Muscle of arm (tissue), 1 donor: ENCODE measurements at regions not wholly inside any gene's neighbourhood (a gene's known extent, or its start where the extent isn't known, plus 50 kb on each side); places are given as distances from the start of the nearest gene placed in this dataset.
"Not testable (repeated sequence)": the region's sequence is repeated elsewhere in the genome, so short reads cannot be mapped to it uniquely, and the experiment has no call there.

Experiments used
- DNase-seq: peaks from one replicate; pipeline ENCODE4 v3.0.0-alpha.2; 2013

DNA sequence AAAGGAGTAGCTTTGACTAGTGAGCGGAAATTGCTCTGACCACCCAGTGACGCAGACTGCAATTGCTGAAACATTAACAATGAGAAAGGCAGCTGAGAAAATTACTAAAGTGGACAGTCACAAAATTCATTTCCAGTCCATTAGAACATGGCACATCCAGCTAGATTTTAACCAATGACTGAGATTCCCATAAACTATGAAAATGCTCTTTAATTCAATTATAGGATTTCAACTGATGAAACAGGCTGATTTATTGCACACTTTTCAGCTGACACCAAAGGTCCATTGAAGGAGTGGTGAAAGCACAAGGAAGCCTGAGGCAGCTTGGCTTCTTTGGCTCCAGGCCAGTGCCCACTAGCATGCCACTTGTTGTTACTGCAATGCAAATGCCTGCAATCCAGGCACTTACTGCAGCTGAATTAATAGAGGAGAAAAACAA is 933.4 kb downstream of the SLITRK6 start:
- no peak for DNase-seq

DNA sequence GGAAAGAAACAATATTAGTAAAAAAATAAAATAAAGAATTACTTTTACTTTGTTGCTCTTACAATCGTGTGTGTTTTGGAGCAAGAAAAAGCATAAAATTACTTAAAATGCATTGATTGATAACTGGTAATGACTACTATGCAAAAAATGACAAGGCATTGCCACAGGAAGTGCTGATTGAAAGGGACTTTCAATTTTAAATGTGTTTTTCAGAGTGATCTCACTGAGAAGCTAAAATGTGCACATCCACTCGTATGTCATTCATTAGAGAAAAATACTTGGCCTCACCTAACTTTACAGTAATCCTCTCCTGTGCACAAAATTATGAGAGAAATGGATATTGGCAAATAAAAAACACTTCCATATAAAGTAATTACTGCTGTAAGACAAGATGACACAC is 934.9 kb downstream of the SLITRK6 start:
- no peak for DNase-seq

DNA sequence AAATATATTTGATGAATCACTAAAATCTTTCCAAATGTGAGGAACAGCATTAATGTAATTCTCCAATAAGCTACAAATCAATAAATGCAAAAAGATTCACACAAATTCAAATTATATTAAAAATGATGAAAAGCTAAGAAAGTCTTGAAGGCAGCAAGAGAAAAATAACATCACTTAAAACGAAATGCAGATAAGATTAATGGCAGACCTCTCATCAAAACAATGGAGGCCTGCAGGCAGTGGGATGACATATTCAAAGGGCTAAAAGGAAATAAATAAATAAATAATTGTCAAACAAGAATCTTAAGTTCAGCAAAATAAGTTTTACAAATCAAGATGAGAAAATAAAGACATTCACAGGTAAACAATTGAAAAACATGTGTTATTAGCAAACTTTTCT is 952.1 kb downstream of the SLITRK6 start:
- DNase-seq = no peak

DNA sequence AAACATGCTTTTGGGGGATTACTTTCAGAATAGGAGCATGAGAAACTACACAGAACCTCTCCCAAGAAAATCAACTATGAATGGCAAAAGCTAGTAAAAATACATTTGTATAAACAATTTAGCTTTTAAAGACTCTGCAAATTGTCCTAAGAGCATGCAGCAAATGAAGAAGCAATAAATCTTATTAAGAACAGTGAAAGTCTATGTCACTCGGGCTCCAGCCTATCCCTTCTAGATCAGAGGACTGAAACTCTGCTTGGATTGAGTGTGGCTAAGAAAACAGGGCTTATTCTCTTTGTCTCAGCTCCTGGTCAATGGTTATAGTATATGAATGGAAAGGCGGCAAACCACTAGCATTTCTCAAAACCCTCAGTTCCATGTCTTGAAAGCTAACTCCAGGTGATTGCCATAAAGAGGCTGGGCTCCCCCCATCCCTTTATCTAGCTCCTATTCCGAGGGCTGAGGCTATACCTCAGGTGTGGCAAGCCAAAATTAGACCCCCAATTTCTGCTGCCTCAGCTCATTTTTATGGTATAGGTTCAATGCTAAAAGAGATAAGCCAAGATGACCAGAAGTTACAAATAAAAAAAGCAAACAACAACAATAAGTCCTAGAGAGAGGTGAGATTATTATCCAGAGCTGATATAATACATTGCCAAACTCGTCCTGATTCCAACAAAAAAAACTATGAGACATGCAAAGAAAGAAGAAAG is 953.2 kb downstream of the SLITRK6 start:
- no peak for DNase-seq

DNA sequence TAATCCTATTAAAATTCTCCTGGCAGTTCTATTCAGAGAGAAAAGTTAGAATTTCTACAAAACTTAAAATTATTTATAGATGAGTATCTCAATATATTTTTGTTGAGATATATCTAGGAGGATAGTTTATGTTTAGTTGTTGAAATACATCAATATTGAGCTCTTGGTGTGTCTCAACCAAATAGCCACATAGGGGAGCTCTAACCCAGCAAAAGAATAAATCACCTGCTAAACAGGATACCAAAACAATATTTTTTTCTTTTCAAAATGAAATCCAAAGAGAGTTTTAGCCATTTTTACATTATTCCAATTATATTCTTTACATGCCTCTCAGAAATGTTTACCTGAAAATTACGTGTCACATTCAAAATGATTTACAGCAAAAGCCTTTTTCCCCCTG is 954.7 kb downstream of the SLITRK6 start:
- no peak for DNase-seq

DNA sequence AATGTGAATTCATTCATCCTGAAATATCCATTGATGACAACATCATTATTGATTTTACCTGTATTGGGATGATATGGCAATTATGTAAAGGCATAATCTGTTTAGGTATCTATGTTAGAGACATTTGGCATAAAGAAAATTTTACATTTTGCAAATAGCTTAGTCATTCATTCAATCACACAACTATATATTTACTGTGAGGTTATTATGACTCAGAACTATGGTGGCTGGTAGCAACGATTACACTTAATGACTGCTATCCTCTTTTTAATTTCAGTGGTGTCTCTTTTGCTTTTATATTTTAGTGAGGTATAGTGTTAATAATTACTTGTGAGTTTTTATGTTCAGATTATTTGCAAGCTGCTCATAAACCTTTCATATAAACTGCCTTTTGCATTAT is 955.9 kb downstream of the SLITRK6 start:
- DNase-seq = no peak

DNA sequence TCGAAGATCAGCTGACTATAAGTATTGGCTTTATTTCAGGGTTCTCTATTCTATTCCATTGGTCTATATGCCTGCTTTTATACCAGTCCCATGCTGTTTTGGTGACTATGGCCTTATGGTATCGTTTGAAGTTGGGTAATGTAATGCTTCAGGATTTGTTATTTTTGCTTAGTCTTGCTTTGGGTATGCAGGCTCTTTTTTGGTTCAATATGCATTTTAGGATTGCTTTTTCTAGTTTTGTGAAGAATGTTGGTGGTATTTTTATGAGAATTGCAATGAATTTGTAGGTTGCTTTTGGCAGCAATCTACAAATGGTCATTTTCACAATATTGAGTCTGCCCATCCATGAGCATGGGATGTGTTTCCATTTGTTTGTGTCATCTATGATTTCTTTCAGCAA is 951.9 kb upstream of the SLITRK1 start:
- DNase-seq = no peak

DNA sequence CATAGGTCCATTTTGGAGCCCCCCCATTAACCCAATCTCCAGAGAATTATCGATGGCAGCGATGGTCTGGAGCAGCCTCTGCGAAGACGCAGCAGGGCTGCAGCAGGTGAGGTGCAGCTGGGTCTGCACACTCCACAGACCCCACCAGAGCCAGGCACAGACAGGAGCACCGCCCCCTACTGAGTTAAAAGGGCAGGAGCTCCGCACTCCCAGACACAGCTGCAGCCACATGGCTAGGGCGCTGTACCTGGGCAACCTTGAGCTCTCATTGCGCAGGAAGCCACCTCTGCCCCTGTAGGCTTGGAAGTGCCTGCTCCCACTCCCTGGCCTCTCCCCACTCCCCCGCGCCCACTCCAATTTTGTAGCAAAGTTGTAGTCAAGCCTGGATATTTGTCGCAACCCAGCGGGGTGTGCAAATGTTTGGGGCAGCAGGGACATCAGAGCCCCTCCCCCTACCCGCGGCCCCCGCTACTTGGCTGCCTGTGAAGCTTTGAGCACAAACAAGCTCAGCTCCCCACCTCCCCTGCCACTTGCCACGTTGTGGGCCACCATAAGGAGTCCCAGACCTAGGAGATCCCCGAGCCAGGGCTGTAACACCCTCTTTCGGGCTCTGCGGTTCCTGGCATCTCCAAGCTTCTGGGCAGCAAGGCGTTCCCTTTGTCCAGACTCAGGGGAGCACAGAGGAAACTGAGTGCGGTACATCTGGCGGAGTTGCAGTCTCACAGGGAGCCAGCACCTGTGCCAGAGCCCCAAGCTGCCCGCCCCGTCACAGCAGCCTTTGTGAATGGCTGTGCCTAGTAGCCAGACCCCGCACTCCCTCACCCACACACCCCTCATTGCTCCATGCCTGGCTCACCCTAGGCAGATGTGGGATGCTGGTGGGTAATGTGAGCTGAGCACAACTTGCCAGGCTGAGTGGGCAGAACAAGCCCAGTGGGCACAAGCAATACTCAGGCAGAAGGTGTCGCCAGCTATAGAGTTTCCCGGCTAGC is 949.7 kb upstream of the SLITRK1 start:
- no peak for DNase-seq

DNA sequence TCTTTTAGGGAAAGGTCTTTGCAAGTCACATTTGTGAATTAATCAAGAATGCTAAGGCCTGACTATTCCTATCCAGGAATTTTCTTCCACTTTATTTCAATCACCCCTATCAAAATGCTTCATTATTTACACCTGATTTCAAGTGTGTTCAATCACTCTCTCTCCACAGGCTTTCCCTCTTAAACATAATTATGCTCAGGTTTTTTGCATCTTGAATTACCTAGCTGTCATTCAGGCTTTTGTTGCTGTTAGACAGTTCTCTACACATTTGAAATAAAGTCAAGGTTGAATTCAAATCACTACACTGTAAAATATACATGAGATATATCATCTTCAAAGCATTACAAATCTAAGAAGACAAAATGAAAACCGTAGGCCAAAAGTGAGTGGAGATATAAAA is 941.3 kb upstream of the SLITRK1 start:
- no peak for DNase-seq

DNA sequence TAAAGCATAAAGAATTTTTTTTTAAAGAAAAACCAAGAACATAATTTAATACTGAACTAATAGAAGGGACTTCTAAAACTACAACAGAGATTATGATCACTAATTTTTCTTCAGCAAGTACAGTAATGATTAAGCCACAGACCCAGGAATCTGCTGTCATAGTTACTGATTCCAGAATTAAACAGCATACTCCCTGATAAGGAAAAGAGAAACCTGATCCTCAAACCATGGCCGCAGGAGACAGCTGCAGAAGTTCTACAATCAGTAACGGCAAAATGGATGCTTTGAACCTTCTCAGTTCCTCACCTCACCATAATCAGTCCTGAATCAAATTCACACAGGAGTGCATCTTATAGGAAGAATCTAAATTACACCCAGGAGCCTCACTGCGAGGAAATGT is 939.0 kb upstream of the SLITRK1 start:
- DNase-seq = no peak

DNA sequence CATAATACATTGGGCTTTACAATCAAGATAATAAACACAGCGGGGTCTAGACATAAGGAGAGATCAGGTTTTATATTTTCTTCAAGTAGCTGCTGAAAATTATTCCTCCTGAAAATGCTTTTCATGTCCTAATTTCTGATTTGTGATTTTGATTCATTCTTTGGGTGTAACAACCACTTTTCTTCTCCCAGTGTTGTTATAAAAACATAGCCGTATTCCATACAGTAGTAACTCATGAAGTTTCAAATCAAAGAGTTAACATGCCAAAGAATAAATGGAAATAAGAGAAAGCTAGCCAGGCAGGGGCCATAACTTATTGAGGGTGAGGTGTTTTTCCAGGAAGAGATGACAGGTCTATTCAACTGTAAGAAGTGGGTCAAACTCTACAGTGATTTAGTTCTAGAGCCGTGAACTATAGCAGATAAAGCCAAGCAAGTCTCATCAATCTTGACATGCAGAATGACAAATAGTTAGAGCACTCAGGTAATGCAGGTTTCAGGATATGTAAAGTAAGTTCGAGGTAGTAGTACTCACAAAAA is 934.4 kb upstream of the SLITRK1 start:
- no peak for DNase-seq

DNA sequence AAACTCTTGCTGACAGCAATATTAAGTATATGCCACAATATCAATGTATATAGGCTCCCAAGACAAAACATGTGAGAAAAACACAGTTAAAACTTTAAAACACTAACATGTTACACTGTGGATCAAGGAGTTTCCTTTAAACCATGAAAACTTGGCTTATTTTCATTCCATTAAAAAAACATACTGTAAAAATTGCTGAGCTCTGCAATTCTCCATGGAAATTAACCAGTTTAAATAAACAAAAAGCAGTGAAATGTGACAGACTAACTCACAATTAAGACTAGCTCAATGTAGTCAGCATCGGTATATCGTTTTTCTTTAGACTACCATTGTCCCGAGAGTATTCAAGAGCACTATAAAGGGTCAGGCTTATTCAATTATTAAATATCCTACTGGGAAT is 930.5 kb upstream of the SLITRK1 start:
- DNase-seq = no peak

DNA sequence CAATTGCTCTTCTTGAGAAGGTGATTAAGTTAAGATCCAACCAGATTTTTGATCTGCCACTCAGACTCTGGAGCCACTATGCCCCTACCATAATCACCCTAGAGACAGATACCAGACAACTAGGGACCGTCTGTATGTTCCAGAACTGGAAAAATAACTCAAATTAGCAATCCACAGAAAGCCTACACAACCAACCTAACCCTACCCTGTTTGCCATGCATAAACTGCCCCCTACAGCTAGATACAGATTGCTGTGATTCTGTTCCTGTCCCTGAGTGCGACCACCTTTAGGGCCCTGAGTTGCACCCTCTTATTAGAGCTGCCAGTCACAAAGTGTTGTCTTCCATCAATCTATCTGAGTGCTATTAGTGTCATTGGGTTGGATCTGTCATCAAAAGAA is 929.8 kb upstream of the SLITRK1 start:
- no peak for DNase-seq

DNA sequence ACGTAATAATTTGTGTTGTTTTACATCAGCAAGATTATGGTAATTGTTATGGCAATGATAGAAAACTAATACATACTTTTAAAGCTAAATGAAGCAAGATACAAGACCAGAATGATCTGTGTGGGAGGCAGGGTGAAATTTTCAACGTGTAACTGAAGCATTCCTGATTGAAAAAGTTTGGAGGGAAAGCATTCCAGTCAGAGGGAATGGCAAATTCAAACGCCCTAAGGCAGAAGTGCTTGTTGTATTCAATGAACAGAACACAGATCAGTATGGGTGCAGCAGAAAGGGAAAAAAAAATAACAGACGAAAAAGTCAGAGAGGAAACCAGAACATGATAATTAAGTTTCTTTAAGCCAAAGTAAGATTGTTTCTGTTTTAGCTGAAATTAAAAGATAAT is 928.5 kb upstream of the SLITRK1 start:
- DNase-seq = no peak

DNA sequence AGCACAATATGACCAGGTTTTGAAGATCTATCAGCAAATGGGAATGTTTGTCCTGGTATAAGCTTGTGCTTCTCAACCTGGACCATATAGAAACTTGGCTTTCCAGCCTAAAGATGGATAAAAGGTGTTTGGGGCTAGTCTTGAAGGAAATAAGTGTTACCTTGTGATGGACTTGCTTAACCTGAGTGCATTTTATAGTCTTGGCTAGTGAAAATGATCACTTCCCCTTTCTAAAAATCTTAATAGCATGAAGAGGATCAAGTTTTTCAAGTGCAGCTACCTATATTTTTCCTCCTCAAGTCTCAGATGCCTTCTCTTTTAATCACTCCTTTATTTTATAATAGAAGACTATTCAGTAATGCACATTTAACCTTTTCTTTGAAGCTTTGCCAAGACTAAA is 919.8 kb upstream of the SLITRK1 start:
- DNase-seq = no peak

DNA sequence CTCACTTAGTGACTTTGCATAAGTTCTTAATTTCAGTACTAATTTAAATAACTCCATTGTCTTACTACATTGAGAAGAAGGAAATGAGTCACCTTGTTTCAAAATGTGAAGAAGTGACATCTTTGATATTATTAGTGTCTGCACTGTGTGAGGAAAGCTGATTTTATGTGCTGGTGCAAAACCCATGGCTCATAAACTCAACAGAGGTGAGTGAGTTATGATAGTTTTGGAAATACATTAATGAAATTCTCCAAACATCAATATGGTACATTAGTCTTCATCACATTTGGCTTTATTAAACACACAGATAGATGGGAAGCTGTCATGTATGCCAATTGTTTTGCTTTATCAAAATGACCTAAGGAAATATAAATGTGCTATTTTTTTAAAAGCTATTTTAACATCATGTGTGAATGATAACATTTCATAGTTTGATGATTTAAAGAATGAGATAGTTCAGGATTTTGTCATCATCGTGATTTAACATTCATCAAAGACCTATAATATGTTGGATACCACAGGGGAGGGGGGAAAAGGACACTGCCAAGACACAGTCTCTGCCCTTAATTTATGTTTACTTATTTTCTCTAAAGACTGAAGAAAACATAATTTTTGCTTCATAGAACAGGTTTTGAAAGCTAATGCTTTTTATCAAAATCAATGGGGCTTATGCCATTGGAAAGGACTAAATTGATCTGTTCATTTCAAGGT is 902.3 kb upstream of the SLITRK1 start:
- no peak for DNase-seq

DNA sequence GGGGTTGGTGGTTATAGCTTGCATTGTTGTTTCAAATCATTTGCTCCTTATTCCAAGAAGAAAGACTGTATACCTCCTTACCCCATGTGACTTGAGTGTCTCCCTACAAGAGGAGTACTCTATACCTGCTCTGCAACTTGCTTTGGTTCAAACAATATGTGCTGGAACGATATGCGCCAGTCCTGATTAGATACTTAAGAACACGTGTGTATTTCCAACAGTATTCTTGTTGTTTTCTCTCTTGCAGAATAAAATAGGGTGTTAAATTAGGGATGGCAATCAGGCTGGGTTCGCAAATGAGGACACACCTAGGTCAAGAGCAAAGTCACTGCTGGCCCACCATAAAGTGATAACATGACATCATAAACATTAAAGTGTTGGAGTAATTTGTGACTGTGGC is 895.0 kb upstream of the SLITRK1 start:
- no peak for DNase-seq

DNA sequence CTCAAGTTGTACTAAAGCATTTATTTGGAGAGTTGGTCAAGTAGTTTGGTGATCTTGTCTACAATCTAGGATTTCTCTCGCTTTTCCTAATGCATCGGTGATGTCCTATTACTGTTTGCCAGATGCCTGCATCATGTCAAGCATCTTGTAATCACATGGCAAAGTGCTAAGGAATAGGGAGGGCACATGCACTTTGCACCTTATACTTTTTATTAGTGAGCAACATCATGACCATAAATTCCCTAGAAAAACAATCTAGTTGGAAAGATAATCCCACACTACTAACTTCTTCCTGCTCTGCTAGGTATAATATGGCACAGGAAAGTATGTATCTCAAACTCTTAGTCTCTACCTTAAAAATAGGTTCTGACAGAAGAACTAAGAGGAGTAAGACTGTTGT is 894.3 kb upstream of the SLITRK1 start:
- DNase-seq = no peak

DNA sequence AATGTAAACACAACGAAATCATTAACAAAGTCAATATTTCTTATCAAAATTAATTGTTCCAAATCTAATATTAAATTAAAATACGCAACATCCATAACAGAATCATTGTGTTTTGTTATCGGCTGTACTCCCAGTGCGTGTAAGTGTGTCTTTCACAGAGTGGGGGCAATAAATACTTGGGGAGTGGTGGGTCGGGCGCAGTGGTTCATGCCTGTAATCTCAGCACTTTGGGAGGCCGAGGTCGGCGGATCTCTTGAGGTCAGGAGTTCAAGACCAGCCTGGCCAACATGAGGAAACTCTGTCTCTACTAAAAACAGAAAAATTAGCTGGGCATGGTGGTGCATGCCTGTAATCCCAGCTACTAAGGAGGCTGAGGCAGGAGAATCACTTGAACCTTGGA is 893.6 kb upstream of the SLITRK1 start:
- not testable (repeated sequence) for DNase-seq

DNA sequence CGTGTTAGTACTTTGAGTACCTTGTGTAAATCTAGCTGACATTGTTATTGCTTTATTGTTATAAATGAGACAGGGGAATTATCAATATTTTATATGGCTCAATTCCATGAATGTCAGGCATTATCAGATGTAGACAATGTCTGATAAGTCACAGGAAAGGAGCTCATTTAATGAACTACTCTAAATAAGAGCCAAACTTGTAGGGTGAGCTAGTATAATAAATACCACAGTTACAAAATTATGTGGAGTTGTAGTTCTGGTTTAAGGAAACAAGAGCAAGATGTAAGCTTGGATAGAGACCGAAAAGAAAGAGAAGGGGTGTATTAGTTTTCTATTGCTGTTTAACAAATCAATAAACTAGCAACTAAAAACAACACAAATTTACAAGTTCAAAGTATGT is 891.8 kb upstream of the SLITRK1 start:
- no peak for DNase-seq

DNA sequence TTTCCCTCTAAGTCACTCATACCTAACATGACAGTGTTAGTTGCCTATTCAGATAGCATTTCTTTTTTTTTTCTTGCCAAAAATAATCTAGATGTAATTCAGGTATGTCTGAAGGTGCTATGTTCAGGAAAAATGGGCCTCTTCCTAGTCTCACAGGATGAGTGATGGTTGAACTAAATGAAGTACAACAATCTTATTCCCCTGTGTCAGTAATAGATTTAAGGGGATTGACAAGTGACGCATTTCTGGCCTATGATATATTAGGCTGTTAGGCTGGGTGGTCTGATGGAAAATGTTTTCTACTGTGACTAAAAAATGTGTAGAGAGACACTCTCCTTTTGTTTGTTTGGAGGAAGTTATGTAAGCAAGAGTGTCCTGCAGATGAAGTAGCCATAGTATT is 878.7 kb upstream of the SLITRK1 start:
- no peak for DNase-seq

DNA sequence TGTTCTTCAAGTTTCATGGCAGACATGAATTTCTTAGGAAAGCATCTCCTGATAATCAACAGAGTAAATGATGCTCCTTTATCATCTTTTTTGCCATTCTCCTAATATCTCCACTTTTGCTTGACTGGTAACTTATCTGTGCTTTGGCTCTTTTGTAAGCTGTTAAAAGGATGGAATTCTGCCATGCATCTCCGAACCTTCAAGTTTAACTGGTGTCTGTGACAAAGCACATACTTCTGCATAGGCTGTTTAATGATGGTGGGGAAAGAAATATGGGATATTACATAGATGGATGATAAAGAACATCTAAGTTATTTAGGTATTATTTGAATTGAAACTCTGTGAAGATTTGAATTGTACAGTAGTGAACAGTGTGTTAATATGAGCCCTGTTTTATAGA is 866.9 kb upstream of the SLITRK1 start:
- no peak for DNase-seq
